Spleen (tissue), 7 donors: ENCODE measurements at regions not wholly inside any gene's neighbourhood (a gene's known extent, or its start where the extent isn't known, plus 50 kb on each side); places are given as distances from the start of the nearest gene placed in this dataset.

ENCODE experiments used
- POLR2AphosphoS5 ChIP-seq, 3 donors: sonication (generic); formaldehyde crosslinking; IDR thresholded peaks; one replicate each; pipeline ENCODE4 v1.5.1; 2017; ENCODE audit warnings: antibody characterized with exemption in 3 of 3
- TF ChIP-seq, protein P1 (sequence below), 11 experiments: fragments of 200-600 bp in 7 of 11; fragments of 450-650 bp in 4 of 11; sonication (generic) in 4 of 11; IDR thresholded peaks in 8 of 11; conservative IDR thresholded peaks in 3 of 11; 1 replicate in 7 of 11; 2 replicates in 4 of 11; pipeline versions ENCODE4 v1.4.0 to v1.8.0; 2016 to 2021; ENCODE audit warnings: antibody characterized with exemption in 11 of 11, inconsistent platforms in 4 of 11, mild to moderate bottlenecking in 1 of 11
- donor health status: DM: no; HTN: no; CAD: no; lungs with moderate emphysema.
- donor health status: DM: no; HTN: no; CAD: no.
- donor health status: DM: no; HTN: no; CAD: no.

DNA sequence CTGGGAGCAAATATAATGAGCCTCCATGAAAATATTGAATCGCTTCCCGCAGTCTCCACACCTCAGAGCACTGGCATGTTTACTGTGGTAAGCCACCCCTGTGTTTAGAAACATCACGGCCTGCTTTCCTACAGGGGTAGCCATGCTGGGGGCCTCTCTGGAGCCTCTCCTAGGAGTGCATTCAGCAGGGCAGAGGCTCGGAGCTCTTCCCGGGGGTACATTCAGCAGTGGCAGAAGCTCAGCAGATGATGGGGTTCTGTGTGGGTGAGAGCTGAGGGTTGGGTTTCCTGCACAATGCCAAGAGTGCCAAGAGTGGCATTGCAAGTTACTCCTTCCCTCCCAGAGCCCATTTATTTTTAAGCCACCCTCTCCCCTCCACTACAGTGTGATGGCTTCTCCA lies 386.6 kb downstream of the SEC14L1 start:
- TF ChIP-seq, protein P1, sequence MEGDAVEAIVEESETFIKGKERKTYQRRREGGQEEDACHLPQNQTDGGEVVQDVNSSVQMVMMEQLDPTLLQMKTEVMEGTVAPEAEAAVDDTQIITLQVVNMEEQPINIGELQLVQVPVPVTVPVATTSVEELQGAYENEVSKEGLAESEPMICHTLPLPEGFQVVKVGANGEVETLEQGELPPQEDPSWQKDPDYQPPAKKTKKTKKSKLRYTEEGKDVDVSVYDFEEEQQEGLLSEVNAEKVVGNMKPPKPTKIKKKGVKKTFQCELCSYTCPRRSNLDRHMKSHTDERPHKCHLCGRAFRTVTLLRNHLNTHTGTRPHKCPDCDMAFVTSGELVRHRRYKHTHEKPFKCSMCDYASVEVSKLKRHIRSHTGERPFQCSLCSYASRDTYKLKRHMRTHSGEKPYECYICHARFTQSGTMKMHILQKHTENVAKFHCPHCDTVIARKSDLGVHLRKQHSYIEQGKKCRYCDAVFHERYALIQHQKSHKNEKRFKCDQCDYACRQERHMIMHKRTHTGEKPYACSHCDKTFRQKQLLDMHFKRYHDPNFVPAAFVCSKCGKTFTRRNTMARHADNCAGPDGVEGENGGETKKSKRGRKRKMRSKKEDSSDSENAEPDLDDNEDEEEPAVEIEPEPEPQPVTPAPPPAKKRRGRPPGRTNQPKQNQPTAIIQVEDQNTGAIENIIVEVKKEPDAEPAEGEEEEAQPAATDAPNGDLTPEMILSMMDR (IDR thresholded peaks at IDR 0.05 in 8 of 11, conservative IDR thresholded peaks at IDR 0.05 in 3 of 11): no peak
- TF ChIP-seq POLR2AphosphoS5 (IDR thresholded peaks at IDR 0.05): no peak
